SW480 (cell line): ENCODE measurements at regions not wholly inside any gene's neighbourhood (a gene's known extent, or its start where the extent isn't known, plus 50 kb on each side); places are given as distances from the start of the nearest gene placed in this dataset.
"Not testable (repeated sequence)": the region's sequence is repeated elsewhere in the genome, so short reads cannot be mapped to it uniquely, and the experiment has no call there.

Experiments used
- DNase-seq: peaks from one replicate; pipeline ENCODE4 v3.0.0-alpha.2; 2016; ENCODE audit warnings: low spot score

DNA sequence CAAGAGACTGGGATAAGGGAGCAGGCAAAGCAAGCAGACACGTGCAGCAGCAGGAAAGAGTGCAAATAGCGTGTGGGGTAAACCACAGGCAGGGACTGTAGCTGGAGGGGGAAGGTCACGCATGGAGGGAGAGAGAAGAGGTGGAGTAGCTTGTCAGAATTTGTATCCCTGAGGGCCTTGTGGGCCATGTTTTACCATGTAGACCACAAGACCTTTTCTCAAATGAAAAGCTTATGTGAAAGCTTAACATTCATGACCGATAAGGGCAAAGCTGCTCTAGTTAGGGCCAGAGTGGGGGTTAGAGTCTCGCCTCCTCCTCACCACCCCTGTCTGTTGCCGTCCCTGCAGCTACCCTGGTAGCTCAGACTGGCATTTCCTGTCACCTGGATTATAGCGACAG, 152.9 kb upstream of the E2F7 start:
- DNase-seq: no peak

DNA sequence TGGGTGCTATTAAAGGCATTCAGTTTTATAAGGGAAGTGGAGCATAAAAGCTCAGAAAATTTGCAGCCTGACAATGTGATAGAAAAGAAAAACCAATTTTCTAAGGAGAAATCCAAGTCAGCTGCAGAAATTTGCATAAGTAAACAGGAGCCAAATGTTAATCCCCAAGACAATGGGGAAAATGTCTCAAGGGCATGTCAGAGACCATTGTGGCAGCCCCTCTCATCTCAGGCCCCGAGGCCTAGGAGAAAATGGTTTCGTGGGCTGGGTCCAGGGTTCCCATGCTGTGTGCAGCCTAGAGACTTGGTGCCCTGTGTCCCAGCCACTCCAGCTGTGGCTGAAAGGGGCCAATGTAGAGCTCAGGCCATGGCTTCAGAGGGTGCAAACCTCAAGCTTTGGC, 150.8 kb upstream of the E2F7 start:
- not testable (repeated sequence) for DNase-seq

DNA sequence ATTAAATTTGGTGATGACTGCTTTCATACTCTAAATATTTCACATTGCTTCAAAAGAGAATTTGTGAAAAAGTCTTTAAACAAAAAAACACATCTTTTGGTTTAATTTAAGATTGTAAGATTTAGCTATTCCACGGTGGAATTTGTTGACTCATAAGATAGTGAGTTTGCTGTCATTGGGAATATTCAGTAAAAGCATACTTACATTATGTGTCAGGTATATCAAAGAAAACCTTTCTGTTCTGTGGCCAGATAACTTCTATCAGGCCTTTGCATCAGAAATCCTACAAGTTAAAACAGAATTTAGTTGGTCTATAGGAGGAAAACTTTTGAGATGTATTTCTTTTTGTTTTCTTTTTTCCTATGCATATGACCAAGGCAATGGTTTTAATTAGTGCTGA, 148.8 kb upstream of the E2F7 start:
- no peak for DNase-seq

DNA sequence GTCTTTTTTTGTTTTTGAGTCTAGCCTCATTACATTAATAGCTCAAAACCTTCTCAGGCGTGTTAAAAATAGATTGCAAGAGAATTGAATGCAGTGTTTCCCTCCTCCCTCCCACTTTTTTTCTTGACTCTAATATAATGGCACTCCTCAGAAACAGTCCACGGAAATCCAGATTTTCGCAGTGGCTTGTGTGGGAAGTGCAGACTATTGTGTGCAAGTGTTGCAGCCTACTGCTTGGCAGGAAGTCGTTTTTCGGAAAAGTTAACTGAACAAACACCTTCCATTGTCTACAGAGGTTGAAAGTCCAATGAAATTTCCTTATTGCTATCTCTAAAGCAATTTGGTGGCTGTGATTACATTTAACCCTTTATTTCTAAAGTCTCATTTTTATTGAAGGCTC, 147.9 kb upstream of the E2F7 start:
- no peak for DNase-seq

DNA sequence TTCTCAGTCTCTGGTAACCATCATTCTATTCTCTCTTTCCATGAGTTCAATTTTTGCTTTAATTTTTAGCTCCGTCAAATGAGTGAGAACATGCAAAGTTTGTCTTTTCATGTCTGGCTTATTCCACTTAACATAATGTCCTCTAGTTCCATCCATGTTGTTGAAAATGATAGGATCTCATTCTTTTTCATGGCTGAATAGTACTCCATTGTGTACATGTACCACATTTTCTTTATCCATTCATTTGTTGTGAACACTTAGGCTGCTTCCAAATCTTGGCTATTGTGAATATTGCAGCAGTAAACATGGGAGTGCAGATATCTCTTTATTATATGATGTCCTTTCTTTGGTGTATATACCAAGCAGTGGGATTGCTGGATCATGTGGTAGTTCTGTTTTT, 145.4 kb upstream of the E2F7 start:
- DNase-seq: no peak

DNA sequence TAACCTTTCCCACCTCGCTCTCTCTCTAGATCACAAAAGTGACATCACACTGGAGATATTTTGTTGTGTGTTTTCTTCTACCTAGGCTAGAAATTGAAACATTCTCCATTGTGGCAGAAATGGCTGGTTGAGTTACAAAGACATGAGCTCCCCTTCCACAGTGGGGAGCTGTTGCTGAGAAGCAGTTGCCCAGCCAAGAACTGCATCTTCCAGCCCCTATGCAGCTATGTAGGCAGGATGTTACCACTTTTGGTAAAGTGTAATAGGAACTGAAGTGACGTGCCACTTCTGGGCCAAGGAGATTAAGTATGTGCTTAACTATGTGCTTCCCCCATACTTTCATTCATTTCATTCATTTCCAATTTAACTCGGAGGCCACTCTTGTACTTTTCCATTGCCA, 138.7 kb upstream of the E2F7 start:
- no peak for DNase-seq

DNA sequence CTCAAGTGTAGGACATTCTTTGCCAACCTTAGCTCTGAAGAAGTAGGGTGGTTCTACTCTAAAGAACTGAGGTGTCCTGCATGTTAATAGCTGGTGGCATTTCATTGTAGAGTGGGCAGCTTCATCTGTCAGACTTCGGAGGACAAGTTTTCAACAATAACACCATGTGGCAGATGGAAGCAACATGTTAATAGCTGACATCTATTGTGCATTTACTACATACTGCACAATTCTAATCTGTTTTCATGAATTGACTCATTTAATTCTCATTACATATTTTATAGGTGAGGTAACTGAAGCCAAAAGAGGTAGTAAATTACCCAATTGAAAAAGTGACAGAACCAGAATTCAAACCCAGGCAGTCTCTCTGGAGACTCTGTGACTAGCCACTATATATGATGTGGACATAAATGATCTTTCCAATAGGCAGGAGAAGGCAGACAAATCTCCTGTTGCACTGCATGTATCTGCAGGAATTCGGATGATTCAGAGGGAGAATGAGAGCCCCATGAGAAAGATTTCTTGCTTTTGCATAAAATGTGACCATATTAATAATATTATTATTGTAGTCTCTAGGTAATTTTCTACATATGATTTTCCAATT, 137.2 kb upstream of the E2F7 start:
- no peak for DNase-seq

DNA sequence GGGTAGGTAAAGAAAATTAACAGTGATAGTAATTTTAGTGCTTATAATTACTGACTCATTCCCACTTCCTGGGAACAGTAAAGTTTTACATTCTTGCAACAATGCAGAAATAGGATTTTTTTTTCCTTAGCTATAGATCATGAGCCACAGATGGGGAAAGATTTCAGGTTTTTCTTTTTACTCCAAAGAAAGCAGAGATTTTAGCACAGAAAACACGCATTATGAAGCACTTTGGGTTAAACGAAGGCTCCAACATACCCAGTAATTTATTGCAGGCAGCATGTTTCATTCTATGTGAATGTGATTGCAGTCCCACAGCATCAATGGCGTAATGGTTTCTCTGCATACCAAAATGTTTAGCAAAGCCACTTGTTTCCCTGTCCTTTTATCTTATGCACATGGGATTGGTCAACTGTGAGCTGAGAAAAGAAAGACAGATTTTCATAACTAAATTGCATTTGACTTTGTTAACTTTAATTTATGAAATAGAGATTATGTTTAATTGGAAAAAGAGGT, 124.6 kb upstream of the E2F7 start:
- peak; percentile 81 for DNase-seq

DNA sequence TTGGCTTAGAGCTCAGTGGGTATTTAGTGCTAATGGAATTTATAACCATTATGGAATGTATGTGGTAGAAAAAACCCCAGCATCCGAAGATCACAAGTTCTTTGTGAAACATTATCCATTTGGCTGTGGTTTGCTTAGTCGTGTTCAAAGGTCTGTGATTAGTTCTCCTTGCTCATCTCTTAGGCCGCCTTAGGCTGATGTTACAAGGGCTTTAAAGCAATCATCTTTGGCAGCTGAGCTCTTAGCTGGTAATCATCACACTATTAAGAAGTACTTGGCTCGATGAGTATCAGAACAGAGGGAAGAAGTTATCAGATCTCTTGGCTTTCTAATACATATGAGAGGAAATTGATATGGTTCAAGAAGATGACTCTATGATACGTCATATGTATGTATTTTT, 124.1 kb upstream of the E2F7 start:
- peak; percentile 76 for DNase-seq

DNA sequence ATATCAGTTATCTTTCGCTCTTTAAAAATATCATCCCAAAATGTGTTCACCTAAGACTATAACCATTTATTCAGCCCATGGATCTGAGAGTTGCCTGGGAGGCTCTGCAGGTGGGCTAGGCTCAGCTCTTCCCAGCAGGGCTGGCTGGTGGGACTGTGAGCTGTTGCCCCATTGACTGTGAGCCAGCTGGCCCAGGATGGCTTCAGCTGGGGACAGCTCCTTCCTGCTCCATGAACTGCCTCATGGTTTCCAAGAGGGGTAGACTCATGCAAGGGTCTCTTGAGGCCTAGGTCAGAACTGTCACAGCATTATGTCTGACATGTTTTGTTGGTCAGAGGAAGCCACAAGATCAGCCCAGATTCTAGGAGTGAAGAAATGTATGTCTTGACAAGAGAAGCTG, 114.1 kb upstream of the E2F7 start:
- DNase-seq: no peak

DNA sequence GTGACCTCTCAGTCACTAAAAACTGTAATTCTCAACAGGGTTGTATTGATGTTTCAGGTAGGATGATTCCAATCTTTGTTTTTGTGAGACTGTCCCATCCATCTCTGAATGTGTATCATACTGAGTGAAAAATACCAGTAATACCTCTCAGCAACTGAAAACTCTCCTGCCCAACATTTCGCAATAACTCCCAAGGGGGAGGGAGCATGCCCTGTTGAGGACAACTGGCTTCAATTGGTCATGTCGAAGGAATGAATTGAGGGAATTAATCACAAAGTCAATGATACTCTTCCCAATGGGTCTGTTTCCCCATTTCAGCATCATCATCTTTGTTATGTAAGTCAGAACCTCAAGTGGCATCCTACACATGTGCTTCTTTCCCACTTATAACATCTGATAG, 102.4 kb upstream of the E2F7 start:
- no peak for DNase-seq

DNA sequence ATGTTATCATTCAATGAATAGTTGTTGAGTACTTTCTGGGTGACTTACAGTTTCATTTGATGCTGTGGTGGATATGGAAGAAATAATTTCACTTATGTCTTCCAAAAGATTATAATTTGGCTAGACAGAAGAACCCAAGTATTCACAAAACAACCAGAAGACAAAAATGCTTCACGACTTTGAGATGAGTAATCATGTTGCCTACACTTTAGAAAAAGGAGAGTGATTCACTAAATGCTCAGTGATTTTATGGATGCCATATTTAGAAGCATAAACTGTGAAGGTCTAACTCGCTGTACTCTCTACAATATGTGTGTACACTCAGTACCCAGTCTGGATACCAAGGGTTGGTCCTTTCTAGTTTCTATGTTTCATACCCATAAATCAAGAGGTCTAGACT, 101.3 kb upstream of the E2F7 start:
- DNase-seq: no peak

DNA sequence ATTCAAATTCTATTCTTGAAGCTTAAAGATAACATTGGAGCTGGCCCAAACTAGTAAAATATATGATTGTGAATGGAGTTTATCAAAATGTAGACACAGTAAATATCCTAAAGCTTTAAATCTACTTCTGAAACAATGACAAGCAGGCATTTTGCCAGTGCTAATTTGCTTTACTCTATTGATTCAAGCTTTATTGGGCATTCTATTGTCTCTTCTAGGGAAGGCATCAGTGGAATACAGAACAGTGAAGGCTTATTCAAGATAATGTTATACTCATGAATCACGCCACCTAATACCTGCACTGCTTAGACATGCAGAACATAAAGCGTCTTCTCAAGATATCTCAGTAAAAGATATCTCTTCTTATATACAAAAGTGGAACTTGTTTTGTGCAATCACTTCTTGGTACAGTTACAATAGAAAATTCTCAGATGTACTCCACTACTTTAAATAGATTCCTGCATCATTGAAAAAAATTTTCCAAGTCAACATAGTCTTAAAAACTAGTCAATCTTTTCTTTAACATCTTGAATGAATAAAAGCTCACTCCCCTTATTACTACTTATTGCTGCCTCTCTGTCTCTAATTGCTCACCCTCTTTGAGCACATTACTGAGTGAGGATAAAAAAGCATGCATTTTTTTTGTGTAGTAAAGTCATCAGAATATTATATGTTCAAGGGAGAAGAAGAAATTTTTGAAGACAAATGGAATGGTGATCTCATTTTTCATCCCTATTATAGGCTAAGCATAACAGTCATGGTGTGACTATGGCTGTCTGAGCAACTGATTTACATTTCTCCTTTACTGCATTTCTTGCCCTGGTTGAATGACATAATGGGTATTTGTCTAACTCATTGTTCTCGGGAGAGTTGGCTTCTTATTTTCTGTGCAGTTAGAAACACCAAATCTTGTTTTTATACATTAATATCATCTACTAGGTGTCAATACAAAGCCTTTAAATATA, 98.0 kb upstream of the E2F7 start:
- DNase-seq: no peak

DNA sequence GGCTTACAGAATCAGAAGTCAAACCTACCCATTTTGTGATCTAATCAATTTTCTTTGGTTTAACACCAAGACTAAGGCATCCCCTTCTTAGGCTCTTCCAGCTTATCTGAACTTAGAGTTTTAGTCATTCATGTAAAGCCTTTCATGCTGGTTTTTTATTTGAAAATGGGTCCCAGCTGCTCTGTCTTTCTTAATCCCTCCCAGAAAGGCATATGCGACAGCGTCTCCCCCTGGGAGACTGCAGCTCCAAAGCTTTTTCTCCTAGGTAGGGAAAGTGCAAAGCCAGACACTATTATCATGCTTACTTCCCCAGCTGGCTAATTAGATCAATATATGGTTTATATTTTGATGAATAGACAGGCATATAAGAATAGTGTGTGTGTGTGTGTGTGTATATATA, 96.6 kb upstream of the E2F7 start:
- no peak for DNase-seq

DNA sequence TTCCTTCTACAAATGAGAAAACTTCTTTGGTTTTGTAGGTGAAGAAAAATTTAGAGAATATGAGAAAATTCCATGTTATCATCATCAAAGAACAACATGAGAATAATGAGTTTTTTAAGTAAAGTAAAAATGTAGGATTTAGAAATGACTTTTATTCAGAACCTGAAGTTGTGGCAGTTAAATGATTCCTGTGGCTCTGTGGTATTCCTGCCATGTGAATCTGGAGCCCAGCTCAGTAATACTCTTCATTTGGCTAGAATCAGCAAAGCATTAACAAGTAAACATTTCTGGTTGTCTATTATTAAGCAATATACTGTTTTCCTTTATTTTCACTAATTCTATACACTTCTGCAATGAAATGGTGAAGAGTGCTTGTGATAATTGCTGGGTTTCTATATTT, 95.6 kb upstream of the E2F7 start:
- no peak for DNase-seq

DNA sequence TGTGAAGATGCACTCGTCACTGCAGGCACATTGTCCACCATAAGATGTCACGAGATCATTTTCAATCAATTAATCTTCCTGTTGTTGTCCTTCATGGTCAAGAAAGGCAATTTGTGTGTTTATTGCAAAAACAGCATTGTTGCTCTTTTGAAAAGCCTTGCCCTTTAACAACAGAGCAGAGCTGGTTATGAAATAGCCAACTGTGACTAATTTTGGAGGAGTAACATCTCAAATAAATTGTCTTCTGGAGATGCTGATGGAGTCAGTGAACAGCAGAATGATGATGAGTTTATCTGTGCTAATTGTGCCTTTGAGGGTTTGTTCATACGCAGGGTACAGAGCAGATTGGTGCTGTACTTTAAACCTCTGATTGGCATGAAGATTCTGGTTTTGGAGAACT, 88.3 kb upstream of the E2F7 start:
- DNase-seq: no peak

DNA sequence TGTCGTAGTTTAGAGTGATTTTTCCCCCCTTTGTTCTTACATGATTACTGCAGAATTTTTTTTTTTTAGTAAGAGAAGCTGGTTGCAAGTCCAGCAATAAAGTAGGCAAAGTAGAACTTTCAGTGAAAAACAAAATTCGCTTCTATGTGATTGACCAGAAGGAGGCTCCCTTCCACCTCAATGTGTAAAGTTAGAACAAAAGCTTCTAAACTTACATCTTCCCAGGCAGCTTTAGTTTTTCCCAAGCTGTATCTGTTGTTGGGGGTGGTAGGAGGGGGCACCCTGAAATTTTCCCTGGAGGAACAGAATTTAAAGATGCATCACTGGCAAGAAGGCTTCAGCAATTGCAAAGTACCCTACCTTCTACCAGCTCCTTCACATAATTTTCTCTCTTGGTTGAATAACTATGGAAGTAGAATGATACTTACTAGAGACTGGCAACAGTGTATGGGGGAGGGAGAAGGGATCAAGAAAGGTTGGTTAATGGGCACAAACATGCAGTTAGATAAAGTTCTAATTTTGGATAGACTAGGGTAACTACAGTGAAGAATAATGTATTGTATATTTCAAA, 87.3 kb upstream of the E2F7 start:
- peak; percentile 30 for DNase-seq

DNA sequence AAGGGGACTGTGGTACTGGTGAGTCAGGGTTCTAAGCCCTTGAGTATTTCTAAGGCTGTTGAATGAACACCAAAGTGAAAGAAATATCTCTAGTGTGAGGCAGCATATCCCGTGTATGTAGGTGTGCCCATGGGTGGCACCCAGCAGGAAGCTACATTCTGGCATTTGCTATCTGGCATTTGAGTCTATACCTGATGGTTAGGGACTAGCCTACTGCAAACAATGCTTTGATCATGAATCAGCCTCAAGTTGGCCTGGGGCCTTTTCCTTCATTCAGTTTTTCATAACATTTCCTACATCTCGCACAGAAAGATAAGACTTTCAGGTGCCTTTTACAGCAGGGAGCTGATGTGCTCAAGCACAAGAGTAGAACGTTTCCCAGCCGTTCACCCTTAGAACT, 85.7 kb upstream of the E2F7 start:
- peak; percentile 4 for DNase-seq

DNA sequence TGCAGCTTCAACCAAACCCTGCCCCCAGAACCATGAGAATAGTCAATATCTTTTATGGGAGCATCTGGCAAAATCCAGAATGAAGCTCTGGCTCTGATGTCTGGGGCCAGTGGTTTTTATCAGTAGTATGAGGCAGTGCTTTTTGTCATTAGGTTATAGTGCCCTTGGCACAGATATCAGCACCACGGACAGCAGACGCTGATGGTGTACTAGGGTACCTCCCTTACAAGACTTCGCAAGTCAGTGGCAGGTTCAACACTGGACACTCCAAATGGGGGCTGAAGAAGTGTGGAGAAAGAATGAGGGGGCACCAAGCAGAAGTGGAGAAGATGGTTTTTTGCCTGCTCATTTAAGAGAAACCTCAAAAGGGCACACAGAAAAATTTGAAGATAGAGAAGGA, 68.2 kb upstream of the E2F7 start:
- peak; percentile 38 for DNase-seq

DNA sequence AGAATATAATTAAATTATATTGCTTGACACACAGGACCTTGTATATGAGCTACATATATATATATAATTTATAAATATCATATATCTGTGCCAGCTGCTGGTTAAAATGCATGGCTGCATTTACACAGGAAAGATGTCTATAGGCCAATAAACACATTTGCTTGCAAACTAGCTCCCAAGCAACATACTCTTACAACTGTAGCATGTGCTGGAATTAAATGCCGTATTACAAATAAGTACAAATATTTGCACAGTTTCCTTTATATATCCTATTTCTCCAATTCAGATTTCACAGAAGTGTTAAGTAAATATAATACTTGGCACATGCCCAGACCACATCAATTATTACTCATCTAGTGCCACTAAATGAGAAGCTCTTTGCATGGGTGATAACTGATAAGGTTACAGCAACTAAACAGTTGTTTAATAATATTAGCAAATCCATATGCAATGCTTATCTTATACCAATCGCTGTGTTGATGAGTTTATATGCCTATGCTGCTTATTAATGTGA, 66.7 kb upstream of the E2F7 start:
- peak; percentile 17 for DNase-seq

DNA sequence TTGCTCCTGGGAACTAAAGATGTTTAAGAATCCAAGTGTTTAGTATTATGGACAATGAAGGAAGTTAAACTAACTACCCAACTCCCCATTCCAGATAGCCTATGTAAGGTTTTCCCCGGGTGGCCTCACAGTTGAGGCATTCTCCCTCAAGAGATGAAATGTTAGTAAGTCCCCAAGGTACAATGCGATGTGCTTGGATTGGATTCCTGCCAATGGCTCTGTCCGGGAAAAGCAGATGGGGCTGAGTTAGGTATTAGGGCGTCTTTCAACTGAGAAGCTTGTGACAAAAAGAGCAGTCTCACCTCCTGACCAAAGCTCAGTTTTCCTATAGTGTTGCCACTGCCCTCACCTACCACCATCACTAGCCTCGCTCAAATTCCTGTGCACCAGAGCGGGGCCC, 64.8 kb upstream of the E2F7 start:
- no peak for DNase-seq

DNA sequence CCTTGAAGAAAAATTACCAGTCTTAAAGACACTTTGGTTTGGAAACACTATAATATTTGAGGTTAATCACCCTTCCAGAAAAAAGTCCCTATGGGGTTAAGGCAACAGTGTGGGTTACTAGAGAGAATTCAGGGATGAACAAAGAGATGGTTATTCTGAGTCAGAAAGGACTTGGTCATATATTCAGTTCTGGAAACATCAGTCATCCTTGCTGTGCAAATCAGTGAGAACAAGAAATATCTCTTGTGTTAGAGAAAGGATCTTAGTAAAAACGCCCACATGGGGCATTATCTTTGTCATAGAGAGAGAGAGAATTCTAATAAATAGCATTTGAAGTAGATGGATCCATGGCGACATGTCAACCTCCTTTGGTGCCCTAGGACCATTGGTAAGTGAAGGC, 59.4 kb upstream of the E2F7 start:
- no peak for DNase-seq

DNA sequence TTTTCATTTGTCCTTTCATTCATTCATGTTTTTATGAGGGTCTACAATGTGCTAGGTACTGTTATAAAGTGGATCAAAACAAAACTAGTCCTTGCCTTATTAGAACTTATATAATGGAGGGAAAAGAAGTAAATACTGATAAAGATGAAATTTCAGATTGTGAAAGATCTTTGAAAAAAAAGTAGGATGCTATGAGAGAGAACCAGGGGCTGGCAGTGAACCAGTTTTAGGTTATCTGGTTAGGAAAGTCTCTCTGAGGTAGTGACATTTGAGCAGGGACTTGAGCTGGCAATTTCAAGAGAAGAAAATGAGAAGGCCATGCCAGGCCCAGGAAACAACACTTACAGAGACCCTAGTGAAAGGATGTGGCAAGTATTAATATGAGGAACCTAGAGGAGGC, 57.3 kb upstream of the E2F7 start:
- DNase-seq: no peak
